Thymus (tissue), 11 donors: ENCODE measurements at regions not wholly inside any gene's neighbourhood (a gene's known extent, or its start where the extent isn't known, plus 50 kb on each side); places are given as distances from the start of the nearest gene placed in this dataset.

Experiments used
- DNase-seq, 9 donors: peaks; one replicate each; pipeline ENCODE4 v3.0.0-alpha.2; 2013; ENCODE audit warnings: low spot score in 9 of 9, low read depth in 6 of 9, missing footprints in 1 of 9
- H3K27ac ChIP-seq, 2 donors: one replicate each; pipeline ENCODE4 v1.5.1; 2013; ENCODE audit warnings: control low read depth in 1 of 2, low read depth in 1 of 2, low read length in 1 of 2, mild to moderate bottlenecking in 1 of 2, moderate library complexity in 1 of 2
- H3K27me3 ChIP-seq, 2 donors: one replicate each; pipeline ENCODE4 v1.5.1; 2013; ENCODE audit warnings: low read length in 1 of 2; ENCODE audit not compliant: control insufficient read depth in 2 of 2, insufficient read depth in 1 of 2
- H3K36me3 ChIP-seq, 2 donors: one replicate each; pipeline ENCODE4 v1.5.1; 2013; ENCODE audit warnings: low read length in 1 of 2, mild to moderate bottlenecking in 1 of 2, moderate library complexity in 1 of 2; ENCODE audit not compliant: control insufficient read depth in 2 of 2, insufficient read depth in 2 of 2
- H3K4me1 ChIP-seq, 2 donors: one replicate each; pipeline ENCODE4 v1.5.1; 2013; ENCODE audit warnings: low read length in 2 of 2; ENCODE audit not compliant: control insufficient read depth in 2 of 2, insufficient read depth in 2 of 2
- H3K4me3 ChIP-seq, 2 donors: one replicate each; pipeline ENCODE4 v1.5.1; 2013; ENCODE audit warnings: low read length in 2 of 2, control low read depth in 1 of 2, mild to moderate bottlenecking in 1 of 2
- H3K9me3 ChIP-seq, 2 donors: one replicate each; pipeline ENCODE4 v1.5.1; 2013; ENCODE audit warnings: low read length in 1 of 2, mild to moderate bottlenecking in 1 of 2; ENCODE audit not compliant: control insufficient read depth in 2 of 2, insufficient read depth in 1 of 2
- WGBS: extraction: QIAGEN DNeasy Blood & Tissue Kit; methylation state at CpG from one replicate; pipeline ENCODE4 v1.1.7; 2013; 5-methylcytosine and 5-hydroxymethylcytosine counted together
- donor health status: healthy.

- WGBS, result 96% methylated on average over 6 of the region's 6 CpGs
- DNase-seq, result no peak
Observed at GRCh38 chr3:150268426-150269391, 139.4 kb upstream of the TSC22D2 start.

GRCh38 chr3:150267288-150267687 lies 140.8 kb upstream of the TSC22D2 start:
- no peak overlapping the region for H3K27ac ChIP-seq
- H3K27me3 ChIP-seq, result no peaks in the 10 kb centered on the region
- H3K9me3 ChIP-seq, result no peaks in the 10 kb centered on the region
- H3K36me3 ChIP-seq, result no peaks in the 10 kb centered on the region
- no peak for DNase-seq
- WGBS, result 92% methylated on average over 2 of the region's 2 CpGs
- no peak overlapping the region for H3K4me3 ChIP-seq
- H3K4me1 ChIP-seq, result no peaks in the 10 kb centered on the region

More at GRCh38 chr3:150268426-150269391, 139.4 kb upstream of the TSC22D2 start:
- H3K9me3 ChIP-seq, result no peaks in the 10 kb centered on the region
- H3K27me3 ChIP-seq, result no peaks in the 10 kb centered on the region
- no peak overlapping the region for H3K4me3 ChIP-seq
- no peak overlapping the region for H3K27ac ChIP-seq
- H3K4me1 ChIP-seq, result no peaks in the 10 kb centered on the region
- H3K36me3 ChIP-seq, result no peaks in the 10 kb centered on the region

GRCh38 chr3:150265305-150265704 lies 142.8 kb upstream of the TSC22D2 start:
- Histone ChIP-seq H3K4me1 (no peaks in the 10 kb centered on the region), H3K9me3 (no peaks in the 10 kb centered on the region), H3K27ac (no peak overlapping the region), H3K27me3 (no peaks in the 10 kb centered on the region), H3K4me3 (no peak overlapping the region), H3K36me3 (no peaks in the 10 kb centered on the region)
- DNase-seq, result no peak
- 91% methylated on average over 2 of the region's 2 CpGs for WGBS

GRCh38 chr3:150264561-150265279 lies 143.4 kb upstream of the TSC22D2 start:
- WGBS, result 93% methylated on average over 6 of the region's 6 CpGs
- no peak for DNase-seq
- Histone ChIP-seq H3K9me3 (no peaks in the 10 kb centered on the region), H3K27me3 (no peaks in the 10 kb centered on the region), H3K27ac (no peak overlapping the region), H3K36me3 (no peaks in the 10 kb centered on the region), H3K4me3 (no peak overlapping the region), H3K4me1 (no peaks in the 10 kb centered on the region)

GRCh38 chr3:150261958-150262357 lies 146.1 kb upstream of the TSC22D2 start:
- 98% methylated on average over 2 of the region's 2 CpGs for WGBS

GRCh38 chr3:150261418-150261817 lies 146.7 kb upstream of the TSC22D2 start:
- H3K36me3 ChIP-seq, result no peaks in the 10 kb centered on the region
- no peak overlapping the region for H3K4me3 ChIP-seq
- DNase-seq, result no peak
- no peak overlapping the region for H3K27ac ChIP-seq
- no peaks in the 10 kb centered on the region for H3K9me3 ChIP-seq
- H3K4me1 ChIP-seq, result no peaks in the 10 kb centered on the region
- 92% methylated on average over 2 of the region's 2 CpGs for WGBS
- H3K27me3 ChIP-seq, result no peaks in the 10 kb centered on the region

More at GRCh38 chr3:150261958-150262357, 146.1 kb upstream of the TSC22D2 start:
- DNase-seq, result no peak
- no peak overlapping the region for H3K4me3 ChIP-seq
- no peaks in the 10 kb centered on the region for H3K27me3 ChIP-seq
- no peaks in the 10 kb centered on the region for H3K36me3 ChIP-seq
- no peak overlapping the region for H3K27ac ChIP-seq
- H3K4me1 ChIP-seq, result no peaks in the 10 kb centered on the region
- no peaks in the 10 kb centered on the region for H3K9me3 ChIP-seq

- H3K4me3 ChIP-seq, result no peak overlapping the region
- H3K27me3 ChIP-seq, result no peaks in the 10 kb centered on the region
- H3K27ac ChIP-seq, result no peak overlapping the region
- no peaks in the 10 kb centered on the region for H3K9me3 ChIP-seq
- 97% methylated on average over 3 of the region's 3 CpGs for WGBS
- H3K4me1 ChIP-seq, result no peaks in the 10 kb centered on the region
- H3K36me3 ChIP-seq, result no peaks in the 10 kb centered on the region
- DNase-seq, result no peak
Observed at GRCh38 chr3:150260398-150260710, 147.7 kb upstream of the TSC22D2 start.

- Histone ChIP-seq H3K4me3 (no peak overlapping the region), H3K36me3 (no peaks in the 10 kb centered on the region), H3K27me3 (no peaks in the 10 kb centered on the region), H3K27ac (no peak overlapping the region), H3K9me3 (no peaks in the 10 kb centered on the region), H3K4me1 (no peaks in the 10 kb centered on the region)
- no peak for DNase-seq
- 96% methylated on average over 5 of the region's 5 CpGs for WGBS
Observed at GRCh38 chr3:150259526-150260397, 148.3 kb upstream of the TSC22D2 start.
